ENCODE measurements at regions not wholly inside any gene's neighbourhood (a gene's known extent, or its start where the extent isn't known, plus 50 kb on each side); places are given as distances from the start of the nearest gene placed in this dataset.
"Not testable (repeated sequence)": the region's sequence is repeated elsewhere in the genome, so short reads cannot be mapped to it uniquely, and the experiment has no call there.

DNA sequence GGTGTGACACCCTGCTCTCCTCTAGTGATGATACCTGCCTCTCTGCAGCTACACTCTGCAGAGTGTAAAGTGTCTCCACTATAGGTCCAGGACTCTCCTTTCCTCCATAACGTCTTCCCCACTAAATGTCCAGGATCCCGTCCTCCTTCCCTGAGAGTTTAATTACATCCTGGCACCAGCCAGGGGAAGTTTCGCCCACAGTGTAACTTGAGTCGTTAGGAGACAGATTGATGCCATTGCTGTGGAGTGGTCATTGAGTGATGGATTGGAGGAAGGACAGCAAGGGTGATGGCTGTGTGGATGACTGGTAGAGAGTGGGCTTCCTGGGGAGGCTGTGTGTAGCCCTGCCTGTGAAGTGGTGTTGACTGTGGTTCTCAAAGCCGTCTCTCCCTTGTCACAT, 84.0 kb upstream of the TMEM132D start:
- 50 to 58% methylated on average over 5 of the region's 5 CpGs for WGBS, 2 donors
- Histone ChIP-seq H3K27ac (ENCODE audit: low read depth in 2 of 2, low read length in 1 of 2) (no peak overlapping the region), H3K36me3 (ENCODE audit: control insufficient read depth in 2 of 2, insufficient read depth in 2 of 2, low read length in 1 of 2) (no peaks in the 10 kb centered on the region), H3K4me3 (ENCODE audit: low read depth in 1 of 2, low read length in 2 of 2) (no peak overlapping the region), H3K4me1 (ENCODE audit: control insufficient read depth in 2 of 2, insufficient read depth in 2 of 2, low read length in 1 of 2) (no peaks in the 10 kb centered on the region), H3K27me3 (ENCODE audit: control insufficient read depth in 1 of 2, insufficient read depth in 2 of 2, low read length in 2 of 2) (no peaks in the 10 kb centered on the region), H3K9me3 (ENCODE audit: control insufficient read depth in 2 of 2, insufficient read depth in 1 of 2, low read depth in 1 of 2, low read length in 1 of 2) (peaks cover 2 to 4% of the 10 kb centered on the region in 2 donors)

- WGBS, 2 donors: 88 to 92% methylated on average over 8 of the region's 8 CpGs
- H3K4me1 ChIP-seq (ENCODE audit: control insufficient read depth in 2 of 2, insufficient read depth in 2 of 2, low read length in 1 of 2): no peaks in the 10 kb centered on the region
- H3K36me3 ChIP-seq (ENCODE audit: control insufficient read depth in 2 of 2, insufficient read depth in 2 of 2, low read length in 1 of 2): no peaks in the 10 kb centered on the region
- H3K27me3 ChIP-seq (ENCODE audit: control insufficient read depth in 1 of 2, insufficient read depth in 2 of 2, low read length in 2 of 2): peaks cover 0 to 2% of the 10 kb centered on the region in 2 donors
- H3K4me3 ChIP-seq (ENCODE audit: low read depth in 1 of 2, low read length in 2 of 2): no peak overlapping the region
- no peaks in the 10 kb centered on the region for H3K9me3 ChIP-seq (ENCODE audit: control insufficient read depth in 2 of 2, insufficient read depth in 1 of 2, low read depth in 1 of 2, low read length in 1 of 2)
- no peak overlapping the region for H3K27ac ChIP-seq (ENCODE audit: low read depth in 2 of 2, low read length in 1 of 2)
Observed at GRCh38 chr12:129994634-129995033, 90.8 kb upstream of the TMEM132D start.

- 39% methylated on average over 5 of the region's 5 CpGs for WGBS, 2 donors
- no peaks in the 10 kb centered on the region for H3K36me3 ChIP-seq (ENCODE audit: control insufficient read depth in 2 of 2, insufficient read depth in 2 of 2, low read length in 1 of 2)
- H3K4me1 ChIP-seq (ENCODE audit: control insufficient read depth in 2 of 2, insufficient read depth in 2 of 2, low read length in 1 of 2): no peaks in the 10 kb centered on the region
- peaks cover 0 to 2% of the 10 kb centered on the region in 2 donors for H3K27me3 ChIP-seq (ENCODE audit: control insufficient read depth in 1 of 2, insufficient read depth in 2 of 2, low read length in 2 of 2)
- H3K4me3 ChIP-seq (ENCODE audit: low read depth in 1 of 2, low read length in 2 of 2): no peak overlapping the region
- no peak overlapping the region for H3K27ac ChIP-seq (ENCODE audit: low read depth in 2 of 2, low read length in 1 of 2)
- H3K9me3 ChIP-seq (ENCODE audit: control insufficient read depth in 2 of 2, insufficient read depth in 1 of 2, low read depth in 1 of 2, low read length in 1 of 2): no peaks in the 10 kb centered on the region
Observed at GRCh38 chr12:129997239-129997638, 93.4 kb upstream of the TMEM132D start.

DNA sequence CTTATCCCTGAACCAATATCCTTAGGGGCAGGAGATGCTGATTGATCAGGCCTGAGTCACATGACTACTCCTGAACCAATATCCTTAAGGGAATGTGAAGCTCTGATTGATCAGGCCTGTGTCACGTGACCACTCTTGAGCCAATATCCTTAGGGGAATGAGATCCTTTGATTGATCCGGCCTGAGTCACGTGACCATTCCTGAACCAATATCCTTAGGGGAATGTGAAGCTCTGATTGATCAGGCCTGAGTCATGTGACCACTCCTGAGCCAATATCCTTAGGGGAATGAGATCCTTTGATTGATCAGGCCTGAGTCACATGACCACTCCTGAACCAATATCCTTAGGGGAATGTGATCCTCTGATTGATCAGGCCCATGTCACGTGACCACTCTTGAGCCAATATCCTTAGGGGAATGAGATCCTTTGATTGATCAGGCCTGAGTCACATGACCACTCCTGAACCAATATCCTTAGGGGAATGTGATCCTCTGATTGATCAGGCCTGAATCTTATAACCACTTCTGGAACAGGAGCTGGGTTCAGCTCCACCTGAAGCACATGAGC, 100.6 kb upstream of the TMEM132D start:
- H3K4me3 ChIP-seq (ENCODE audit: low read depth in 1 of 2, low read length in 2 of 2); H3K27ac ChIP-seq (ENCODE audit: low read depth in 2 of 2, low read length in 1 of 2); H3K4me1 ChIP-seq (ENCODE audit: control insufficient read depth in 2 of 2, insufficient read depth in 2 of 2, low read length in 1 of 2); H3K9me3 ChIP-seq (ENCODE audit: control insufficient read depth in 2 of 2, insufficient read depth in 1 of 2, low read depth in 1 of 2, low read length in 1 of 2); H3K36me3 ChIP-seq (ENCODE audit: control insufficient read depth in 2 of 2, insufficient read depth in 2 of 2, low read length in 1 of 2); H3K27me3 ChIP-seq (ENCODE audit: control insufficient read depth in 1 of 2, insufficient read depth in 2 of 2, low read length in 2 of 2): not testable (repeated sequence)
- 78 to 80% methylated on average over 4 of the region's 4 CpGs for WGBS, 2 donors

DNA sequence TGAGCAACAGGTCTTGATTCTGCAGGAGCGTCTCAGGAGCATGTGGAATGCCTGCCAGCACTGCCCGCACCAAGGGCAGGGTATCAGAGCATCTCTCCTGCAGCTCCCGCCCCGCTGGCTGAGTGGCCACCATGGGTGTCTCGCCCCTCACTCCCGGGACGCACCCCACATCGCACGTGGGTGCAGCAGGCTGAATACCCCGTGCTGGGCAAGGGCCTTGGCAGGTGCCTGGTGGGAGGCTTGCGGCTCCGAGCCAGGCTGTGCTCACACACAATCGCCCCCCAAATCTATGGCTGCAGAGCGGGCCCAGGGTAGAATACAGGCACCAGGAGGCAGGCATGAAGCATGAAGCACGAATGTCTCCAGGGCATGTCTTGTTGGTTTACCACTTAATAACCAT, 103.9 kb upstream of the TMEM132D start:
- 86 to 89% methylated on average over 15 of the region's 15 CpGs for WGBS, 2 donors
- Histone ChIP-seq H3K36me3 (ENCODE audit: control insufficient read depth in 2 of 2, insufficient read depth in 2 of 2, low read length in 1 of 2) (no peaks in the 10 kb centered on the region), H3K4me3 (ENCODE audit: low read depth in 1 of 2, low read length in 2 of 2) (no peak overlapping the region), H3K9me3 (ENCODE audit: control insufficient read depth in 2 of 2, insufficient read depth in 1 of 2, low read depth in 1 of 2, low read length in 1 of 2) (no peaks in the 10 kb centered on the region), H3K27me3 (ENCODE audit: control insufficient read depth in 1 of 2, insufficient read depth in 2 of 2, low read length in 2 of 2) (no peaks in the 10 kb centered on the region), H3K27ac (ENCODE audit: low read depth in 2 of 2, low read length in 1 of 2) (no peak overlapping the region), H3K4me1 (ENCODE audit: control insufficient read depth in 2 of 2, insufficient read depth in 2 of 2, low read length in 1 of 2) (no peaks in the 10 kb centered on the region)

- Histone ChIP-seq H3K27ac (ENCODE audit: low read depth in 2 of 2, low read length in 1 of 2) (no peak overlapping the region), H3K4me1 (ENCODE audit: control insufficient read depth in 2 of 2, insufficient read depth in 2 of 2, low read length in 1 of 2) (no peaks in the 10 kb centered on the region), H3K36me3 (ENCODE audit: control insufficient read depth in 2 of 2, insufficient read depth in 2 of 2, low read length in 1 of 2) (no peaks in the 10 kb centered on the region), H3K4me3 (ENCODE audit: low read depth in 1 of 2, low read length in 2 of 2) (no peak overlapping the region), H3K27me3 (ENCODE audit: control insufficient read depth in 1 of 2, insufficient read depth in 2 of 2, low read length in 2 of 2) (no peaks in the 10 kb centered on the region), H3K9me3 (ENCODE audit: control insufficient read depth in 2 of 2, insufficient read depth in 1 of 2, low read depth in 1 of 2, low read length in 1 of 2) (no peaks in the 10 kb centered on the region)
- WGBS, 2 donors: 69 to 76% methylated on average over 10 of the region's 10 CpGs
Observed at GRCh38 chr12:130008241-130008640, 104.4 kb upstream of the TMEM132D start.

DNA sequence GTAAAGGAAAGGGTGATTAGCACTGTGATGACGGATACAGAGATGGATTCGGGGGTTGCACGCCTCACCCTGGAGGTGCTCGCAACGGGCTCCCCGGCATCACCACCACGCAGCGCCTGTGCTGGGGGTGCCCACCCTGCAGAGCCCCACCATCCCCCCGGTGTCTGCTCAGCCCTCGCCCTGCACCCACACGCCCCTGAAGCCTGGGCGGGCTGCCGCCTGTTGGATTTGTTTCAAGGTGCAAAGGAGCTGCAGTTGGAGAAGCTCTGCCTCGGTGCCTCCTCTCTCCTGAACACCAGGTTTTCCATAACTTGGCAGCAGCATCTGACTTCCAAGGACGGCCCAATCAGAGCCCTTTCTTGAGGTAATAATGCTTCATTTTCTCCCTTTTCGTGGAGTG, 106.1 kb upstream of the TMEM132D start:
- Histone ChIP-seq H3K36me3 (ENCODE audit: control insufficient read depth in 2 of 2, insufficient read depth in 2 of 2, low read length in 1 of 2) (no peaks in the 10 kb centered on the region), H3K4me1 (ENCODE audit: control insufficient read depth in 2 of 2, insufficient read depth in 2 of 2, low read length in 1 of 2) (no peaks in the 10 kb centered on the region), H3K9me3 (ENCODE audit: control insufficient read depth in 2 of 2, insufficient read depth in 1 of 2, low read depth in 1 of 2, low read length in 1 of 2) (no peaks in the 10 kb centered on the region), H3K27me3 (ENCODE audit: control insufficient read depth in 1 of 2, insufficient read depth in 2 of 2, low read length in 2 of 2) (no peaks in the 10 kb centered on the region), H3K4me3 (ENCODE audit: low read depth in 1 of 2, low read length in 2 of 2) (no peak overlapping the region), H3K27ac (ENCODE audit: low read depth in 2 of 2, low read length in 1 of 2) (no peak overlapping the region)
- WGBS, 2 donors: 77 to 84% methylated on average over 16 of the region's 16 CpGs

GRCh38 chr12:130011611-130012385, 108.0 kb upstream of the TMEM132D start:
- 73 to 76% methylated on average over 13 of the region's 13 CpGs for WGBS, 2 donors

DNA sequence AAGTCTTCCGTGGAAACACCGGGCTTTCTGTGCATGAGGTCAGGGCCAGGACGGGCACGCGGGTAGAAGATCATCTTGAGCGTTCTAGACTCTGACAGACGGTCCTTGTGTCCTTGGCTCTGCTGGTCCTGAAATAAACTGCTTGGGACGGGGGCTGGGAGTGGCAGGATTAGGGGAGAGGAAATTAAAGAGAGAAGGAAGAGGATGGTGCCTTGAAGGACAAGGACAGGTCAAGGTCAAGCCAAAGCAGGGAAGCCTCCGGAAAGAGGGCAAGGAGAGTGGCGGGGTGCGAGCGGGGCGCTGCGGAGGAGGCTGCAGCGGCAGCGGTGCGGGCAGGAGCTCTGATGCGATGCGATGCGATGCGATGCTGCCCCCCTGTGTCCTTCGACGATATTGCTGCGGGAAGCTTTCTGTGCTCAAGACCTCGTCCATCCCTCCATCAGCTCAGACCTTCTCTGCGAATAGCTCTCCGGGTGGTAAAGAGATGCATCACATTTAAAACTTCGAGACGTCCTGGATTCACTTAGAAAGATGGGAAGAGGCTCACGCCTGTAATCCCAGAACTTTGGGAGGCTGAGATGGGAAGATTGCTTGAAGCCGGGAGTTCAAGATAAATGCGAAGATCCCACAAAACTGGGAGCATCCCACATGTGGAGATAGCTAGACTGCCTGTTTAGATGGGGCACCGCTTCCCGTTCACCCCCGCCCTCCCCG, 110.1 kb upstream of the TMEM132D start:
- H3K4me3 ChIP-seq (ENCODE audit: low read depth in 1 of 2, low read length in 2 of 2): no peak overlapping the region
- H3K27me3 ChIP-seq (ENCODE audit: control insufficient read depth in 1 of 2, insufficient read depth in 2 of 2, low read length in 2 of 2): no peaks in the 10 kb centered on the region
- H3K4me1 ChIP-seq (ENCODE audit: control insufficient read depth in 2 of 2, insufficient read depth in 2 of 2, low read length in 1 of 2): no peaks in the 10 kb centered on the region
- WGBS, 2 donors: 13 to 14% methylated on average over 36 of the region's 36 CpGs
- H3K36me3 ChIP-seq (ENCODE audit: control insufficient read depth in 2 of 2, insufficient read depth in 2 of 2, low read length in 1 of 2): no peaks in the 10 kb centered on the region
- H3K27ac ChIP-seq (ENCODE audit: low read depth in 2 of 2, low read length in 1 of 2): no peak overlapping the region
- no peaks in the 10 kb centered on the region for H3K9me3 ChIP-seq (ENCODE audit: control insufficient read depth in 2 of 2, insufficient read depth in 1 of 2, low read depth in 1 of 2, low read length in 1 of 2)

More at GRCh38 chr12:130011611-130012385, 108.0 kb upstream of the TMEM132D start:
- Histone ChIP-seq H3K4me1 (ENCODE audit: control insufficient read depth in 2 of 2, insufficient read depth in 2 of 2, low read length in 1 of 2) (no peaks in the 10 kb centered on the region), H3K27me3 (ENCODE audit: control insufficient read depth in 1 of 2, insufficient read depth in 2 of 2, low read length in 2 of 2) (no peaks in the 10 kb centered on the region), H3K27ac (ENCODE audit: low read depth in 2 of 2, low read length in 1 of 2) (no peak overlapping the region), H3K4me3 (ENCODE audit: low read depth in 1 of 2, low read length in 2 of 2) (no peak overlapping the region), H3K36me3 (ENCODE audit: control insufficient read depth in 2 of 2, insufficient read depth in 2 of 2, low read length in 1 of 2) (no peaks in the 10 kb centered on the region), H3K9me3 (ENCODE audit: control insufficient read depth in 2 of 2, insufficient read depth in 1 of 2, low read depth in 1 of 2, low read length in 1 of 2) (no peaks in the 10 kb centered on the region)

Data from esophagus (tissue), 2 donors.